Parathyroid adenoma (tissue), 2 donors: ENCODE measurements at regions not wholly inside any gene's neighbourhood (a gene's known extent, or its start where the extent isn't known, plus 50 kb on each side); places are given as distances from the start of the nearest gene placed in this dataset.

ENCODE experiments used
- H2AFZ ChIP-seq: fragments of 300-600 bp; sonication (generic); one replicate; pipeline ENCODE4 v1.7.0; 2017; ENCODE audit warnings: antibody characterized with exemption, mild to moderate bottlenecking
- H3K27ac ChIP-seq: fragments of 300-600 bp; sonication (generic); one replicate; pipeline ENCODE4 v1.7.0; 2017
- H3K27me3 ChIP-seq: fragments of 300-600 bp; sonication (generic); one replicate; pipeline ENCODE4 v1.7.0; 2017; ENCODE audit warnings: low read length; ENCODE audit not compliant: control insufficient read depth, insufficient read depth
- H3K36me3 ChIP-seq: fragments of 300-600 bp; sonication (generic); one replicate; pipeline ENCODE4 v1.7.0; 2017; ENCODE audit warnings: low read length; ENCODE audit not compliant: control insufficient read depth, insufficient read depth
- H3K4me1 ChIP-seq: fragments of 300-600 bp; sonication (generic); one replicate; pipeline ENCODE4 v1.7.0; 2017; ENCODE audit warnings: control low read depth
- H3K4me2 ChIP-seq: fragments of 300-600 bp; sonication (generic); one replicate; pipeline ENCODE4 v1.7.0; 2017; ENCODE audit warnings: low read length
- H3K4me3 ChIP-seq: fragments of 300-600 bp; sonication (generic); one replicate; pipeline ENCODE4 v1.7.0; 2017; ENCODE audit warnings: low read depth, low read length
- H3K79me2 ChIP-seq: fragments of 300-600 bp; sonication (generic); one replicate; pipeline ENCODE4 v1.7.0; 2017; ENCODE audit warnings: control low read depth
- H3K9ac ChIP-seq: fragments of 300-600 bp; sonication (generic); one replicate; pipeline ENCODE4 v1.7.0; 2017; ENCODE audit warnings: mild to moderate bottlenecking
- H3K9me3 ChIP-seq: fragments of 300-600 bp; sonication (generic); one replicate; pipeline ENCODE4 v1.7.0; 2017; ENCODE audit warnings: low read length; ENCODE audit not compliant: control insufficient read depth
- CTCF ChIP-seq: fragments of 300-600 bp; sonication (generic); IDR thresholded peaks from one replicate; pipeline ENCODE4 v1.7.0; 2017; ENCODE audit warnings: antibody characterized with exemption, mild to moderate bottlenecking
- donor health status: primary hyperparathyroidism.

GRCh38 chr11:129319751-129320150 is 55.9 kb upstream of the BARX2 start:
- no peak overlapping the region for H3K9ac ChIP-seq
- no peak overlapping the region for H2AFZ ChIP-seq
- no peak overlapping the region for H3K4me3 ChIP-seq
- no peaks in the 10 kb centered on the region for H3K27me3 ChIP-seq
- no peaks in the 10 kb centered on the region for H3K36me3 ChIP-seq
- H3K4me2 ChIP-seq: no peak overlapping the region
- no peaks in the 10 kb centered on the region for H3K9me3 ChIP-seq
- no peaks in the 10 kb centered on the region for H3K79me2 ChIP-seq
- H3K4me1 ChIP-seq: no peaks in the 10 kb centered on the region
- no peak overlapping the region for H3K27ac ChIP-seq
- no peak for TF ChIP-seq CTCF

- no peak overlapping the region for H3K4me3 ChIP-seq
- H2AFZ ChIP-seq: no peak overlapping the region
- no peaks in the 10 kb centered on the region for H3K79me2 ChIP-seq
- H3K27me3 ChIP-seq: no peaks in the 10 kb centered on the region
- no peak overlapping the region for H3K9ac ChIP-seq
- no peak for TF ChIP-seq CTCF
- no peak overlapping the region for H3K4me2 ChIP-seq
- H3K36me3 ChIP-seq: no peaks in the 10 kb centered on the region
- no peak overlapping the region for H3K27ac ChIP-seq
- H3K9me3 ChIP-seq: no peaks in the 10 kb centered on the region
- no peaks in the 10 kb centered on the region for H3K4me1 ChIP-seq
Observed at GRCh38 chr11:129319201-129319600, 56.4 kb upstream of the BARX2 start.

GRCh38 chr11:129317571-129317970 is 58.1 kb upstream of the BARX2 start:
- no peak overlapping the region for H3K4me3 ChIP-seq
- H3K4me1 ChIP-seq: no peaks in the 10 kb centered on the region
- no peaks in the 10 kb centered on the region for H3K79me2 ChIP-seq
- H3K36me3 ChIP-seq: no peaks in the 10 kb centered on the region
- no peaks in the 10 kb centered on the region for H3K27me3 ChIP-seq
- H2AFZ ChIP-seq: no peak overlapping the region
- H3K27ac ChIP-seq: no peak overlapping the region
- TF ChIP-seq CTCF: no peak
- no peak overlapping the region for H3K9ac ChIP-seq
- H3K9me3 ChIP-seq: no peaks in the 10 kb centered on the region
- H3K4me2 ChIP-seq: no peak overlapping the region

- no peaks in the 10 kb centered on the region for H3K4me1 ChIP-seq
- H3K9me3 ChIP-seq: no peaks in the 10 kb centered on the region
- no peaks in the 10 kb centered on the region for H3K79me2 ChIP-seq
- H3K4me2 ChIP-seq: no peak overlapping the region
- TF ChIP-seq CTCF: no peak
- no peak overlapping the region for H3K9ac ChIP-seq
- H3K36me3 ChIP-seq: no peaks in the 10 kb centered on the region
- H3K27ac ChIP-seq: no peak overlapping the region
- H3K27me3 ChIP-seq: no peaks in the 10 kb centered on the region
- H2AFZ ChIP-seq: no peak overlapping the region
- H3K4me3 ChIP-seq: no peak overlapping the region
Observed at GRCh38 chr11:129316781-129317180, 58.9 kb upstream of the BARX2 start.

- H2AFZ ChIP-seq: no peak overlapping the region
- no peak overlapping the region for H3K4me2 ChIP-seq
- H3K9me3 ChIP-seq: no peaks in the 10 kb centered on the region
- no peak overlapping the region for H3K4me3 ChIP-seq
- no peaks in the 10 kb centered on the region for H3K4me1 ChIP-seq
- H3K27ac ChIP-seq: no peak overlapping the region
- H3K36me3 ChIP-seq: no peaks in the 10 kb centered on the region
- H3K79me2 ChIP-seq: no peaks in the 10 kb centered on the region
- H3K27me3 ChIP-seq: no peaks in the 10 kb centered on the region
- no peak overlapping the region for H3K9ac ChIP-seq
- TF ChIP-seq CTCF: no peak
Observed at GRCh38 chr11:129315781-129316579, 59.7 kb upstream of the BARX2 start.
